Gastrocnemius medialis (tissue), 4 donors: ENCODE measurements at regions not wholly inside any gene's neighbourhood (a gene's known extent, or its start where the extent isn't known, plus 50 kb on each side); places are given as distances from the start of the nearest gene placed in this dataset.

Experiments
- ATAC-seq, 2 donors: fragments of 150-250 bp; one replicate each; pipeline ENCODE4 v1.9.1; 2016
- DNase-seq, 2 donors: peaks; one replicate each; pipeline ENCODE4 v3.0.0-alpha.2; 2019
- H3K27ac ChIP-seq, 4 donors: fragments of 200-600 bp; sonication (generic); 1 replicate in 1 of 4; 2 replicates in 3 of 4; pipeline ENCODE4 v1.5.1; 2016 to 2018; ENCODE audit warnings: mild to moderate bottlenecking in 2 of 4, moderate library complexity in 1 of 4
- H3K27me3 ChIP-seq, 3 donors: fragments of 200-600 bp; sonication (generic) in 2 of 3; 1 replicate in 1 of 3; 2 replicates in 2 of 3; pipeline versions ENCODE4 v1.5.1 to v1.6.0; 2016 to 2019; ENCODE audit warnings: mild to moderate bottlenecking in 1 of 3, moderate library complexity in 1 of 3
- H3K36me3 ChIP-seq, 2 donors: fragments of 200-600 bp; sonication (generic) in 1 of 2; one replicate each; pipeline ENCODE4 v1.5.1; 2017 to 2018
- H3K4me1 ChIP-seq, 2 donors: fragments of 200-600 bp; sonication (generic) in 1 of 2; one replicate each; pipeline ENCODE4 v1.5.1; 2016 to 2017; ENCODE audit warnings: mild to moderate bottlenecking in 2 of 2
- H3K4me3 ChIP-seq, 4 donors: fragments of 200-600 bp; sonication (generic) in 3 of 4; 1 replicate in 1 of 4; 2 replicates in 3 of 4; pipeline ENCODE4 v1.5.1; 2016 to 2019; ENCODE audit warnings: mild to moderate bottlenecking in 2 of 4
- H3K9me3 ChIP-seq, 3 donors: fragments of 200-600 bp; sonication (generic) in 2 of 3; 1 replicate in 1 of 3; 2 replicates in 2 of 3; pipeline ENCODE4 v1.5.1; 2016 to 2019
- POLR2A ChIP-seq, 2 donors: fragments of 450-650 bp; IDR thresholded peaks; one replicate each; pipeline ENCODE4 v1.6.1; 2017; ENCODE audit warnings: antibody characterized with exemption in 2 of 2, mild to moderate bottlenecking in 2 of 2, moderate library complexity in 2 of 2
- in situ Hi-C, 4 donors: fragments of 200-750 bp; cut with MboI; loops; one replicate each; pipeline versions ENCODE4 v1.15.0 to v1.8.0; 2017; ENCODE audit warnings: low sequenced_read_pairs in 4 of 4
- intact Hi-C: fragments of 100-400 bp; cut with DNase I; formaldehyde crosslinking; loops from one replicate; pipeline ENCODE4 v1.15.1; 2023; ENCODE audit warnings: low total_unique reads
- TF ChIP-seq, protein P1 (sequence below), 5 experiments: fragments of 450-650 bp in 3 of 5; fragments of 200-600 bp in 2 of 5; sonication (generic) in 2 of 5; IDR thresholded peaks in 4 of 5; conservative IDR thresholded peaks in 1 of 5; 1 replicate in 4 of 5; 2 replicates in 1 of 5; pipeline ENCODE4 v1.5.1; 2016 to 2019; ENCODE audit warnings: antibody characterized with exemption in 5 of 5, mild to moderate bottlenecking in 3 of 5, moderate library complexity in 3 of 5

DNA sequence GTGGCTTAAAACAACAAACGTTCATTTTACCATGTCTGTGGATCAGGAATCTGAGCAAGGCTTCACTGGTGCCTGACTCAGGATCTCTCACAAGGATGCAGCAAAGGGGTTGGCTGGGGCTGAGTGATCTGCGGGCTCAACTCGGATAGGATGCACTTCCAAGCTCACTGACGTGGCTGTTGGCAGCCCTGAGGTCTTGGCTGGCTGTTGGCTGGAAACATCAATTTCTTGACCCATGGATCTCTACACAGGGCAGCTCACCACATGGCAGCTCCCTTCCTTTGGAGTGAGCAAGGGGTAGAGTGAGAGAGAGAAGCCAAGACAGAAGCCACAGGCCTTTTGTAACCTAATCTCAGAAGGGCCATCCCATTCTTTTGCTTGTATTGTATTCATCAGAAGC lies 202.1 kb downstream of the NXNL2 start:
- Histone ChIP-seq H3K27me3 (no peaks in the 10 kb centered on the region), H3K4me1 (peaks cover 0 to 6% of the 10 kb centered on the region in 2 donors), H3K36me3 (no peaks in the 10 kb centered on the region), H3K27ac (no peak overlapping the region), H3K4me3 (no peak overlapping the region), H3K9me3 (no peaks in the 10 kb centered on the region)
- no peak for ATAC-seq
- no peak for DNase-seq
- TF ChIP-seq, protein P1, sequence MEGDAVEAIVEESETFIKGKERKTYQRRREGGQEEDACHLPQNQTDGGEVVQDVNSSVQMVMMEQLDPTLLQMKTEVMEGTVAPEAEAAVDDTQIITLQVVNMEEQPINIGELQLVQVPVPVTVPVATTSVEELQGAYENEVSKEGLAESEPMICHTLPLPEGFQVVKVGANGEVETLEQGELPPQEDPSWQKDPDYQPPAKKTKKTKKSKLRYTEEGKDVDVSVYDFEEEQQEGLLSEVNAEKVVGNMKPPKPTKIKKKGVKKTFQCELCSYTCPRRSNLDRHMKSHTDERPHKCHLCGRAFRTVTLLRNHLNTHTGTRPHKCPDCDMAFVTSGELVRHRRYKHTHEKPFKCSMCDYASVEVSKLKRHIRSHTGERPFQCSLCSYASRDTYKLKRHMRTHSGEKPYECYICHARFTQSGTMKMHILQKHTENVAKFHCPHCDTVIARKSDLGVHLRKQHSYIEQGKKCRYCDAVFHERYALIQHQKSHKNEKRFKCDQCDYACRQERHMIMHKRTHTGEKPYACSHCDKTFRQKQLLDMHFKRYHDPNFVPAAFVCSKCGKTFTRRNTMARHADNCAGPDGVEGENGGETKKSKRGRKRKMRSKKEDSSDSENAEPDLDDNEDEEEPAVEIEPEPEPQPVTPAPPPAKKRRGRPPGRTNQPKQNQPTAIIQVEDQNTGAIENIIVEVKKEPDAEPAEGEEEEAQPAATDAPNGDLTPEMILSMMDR (IDR thresholded peaks at IDR 0.05 in 4 of 5, conservative IDR thresholded peaks at IDR 0.05 in 1 of 5), result no peak
- no peak for TF ChIP-seq POLR2A (IDR thresholded peaks at IDR 0.05)
- intact Hi-C loops, result no loop called here
- in situ Hi-C loops, result loop anchor here in 1 of 4 donors (25.0 kb wide), 1 partner anchor 250 kb away; the partner anchor contains the start of gene S1PR3

DNA sequence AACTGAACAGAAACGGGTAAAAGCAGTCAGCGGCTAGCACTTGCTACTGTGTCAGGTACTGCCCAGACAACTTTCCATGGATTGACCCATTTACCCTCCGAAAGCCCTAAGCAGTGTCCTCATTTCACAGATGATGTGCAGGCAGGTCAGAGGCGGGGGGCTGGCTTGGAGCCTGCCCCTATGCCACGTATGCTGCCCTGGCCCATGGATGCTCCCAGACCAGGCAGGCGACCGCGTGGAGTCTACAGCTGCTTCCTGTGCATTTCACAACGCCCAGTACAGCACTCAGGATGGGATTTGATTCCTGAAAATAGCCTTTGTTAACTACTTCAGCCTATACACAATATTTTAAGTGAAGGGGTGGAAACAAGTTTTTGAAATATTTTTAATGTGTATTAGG lies 202.9 kb downstream of the NXNL2 start:
- intact Hi-C loops, result no loop called here
- ATAC-seq (no peak), DNase-seq (no peak)
- no peaks in the 10 kb centered on the region for H3K9me3 ChIP-seq
- H3K4me3 ChIP-seq, result no peak overlapping the region
- H3K27me3 ChIP-seq, result no peaks in the 10 kb centered on the region
- H3K36me3 ChIP-seq, result no peaks in the 10 kb centered on the region
- in situ Hi-C loops, result loop anchor here in 1 of 4 donors (25.0 kb wide), 1 partner anchor 249 kb away; the partner anchor contains the start of gene S1PR3
- peaks cover 0 to 1% of the 10 kb centered on the region in 2 donors for H3K4me1 ChIP-seq
- no peak overlapping the region for H3K27ac ChIP-seq
- TF ChIP-seq POLR2A (IDR thresholded peaks at IDR 0.05), result no peak
- TF ChIP-seq, protein P1 (IDR thresholded peaks at IDR 0.05 in 4 of 5, conservative IDR thresholded peaks at IDR 0.05 in 1 of 5), result no peak

DNA sequence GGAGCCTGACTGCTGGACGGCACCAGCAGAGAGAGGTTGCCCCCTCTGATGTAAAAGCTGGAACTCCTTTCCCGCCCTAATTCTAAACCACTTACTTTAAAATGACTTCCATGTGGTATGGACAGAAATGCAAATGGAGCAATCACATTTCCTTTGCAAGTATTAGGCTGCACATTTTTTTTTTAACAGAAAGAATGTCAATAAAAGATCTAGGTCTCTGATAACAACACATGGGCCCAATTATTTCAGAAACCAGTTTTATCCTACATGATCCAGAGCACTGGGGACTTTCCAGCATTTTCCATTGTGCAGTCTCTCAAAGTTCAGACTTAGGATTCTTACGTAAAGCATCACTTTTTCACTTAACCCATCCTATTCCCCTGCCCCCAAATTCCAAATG lies 203.7 kb downstream of the NXNL2 start:
- DNase-seq (no peak), ATAC-seq (no peak)
- H3K27ac ChIP-seq, result no peak overlapping the region
- no peak for TF ChIP-seq POLR2A (IDR thresholded peaks at IDR 0.05)
- TF ChIP-seq, protein P1 (IDR thresholded peaks at IDR 0.05 in 4 of 5, conservative IDR thresholded peaks at IDR 0.05 in 1 of 5), result no peak
- no peaks in the 10 kb centered on the region for H3K36me3 ChIP-seq
- no peaks in the 10 kb centered on the region for H3K9me3 ChIP-seq
- no peaks in the 10 kb centered on the region for H3K4me1 ChIP-seq
- no peaks in the 10 kb centered on the region for H3K27me3 ChIP-seq
- H3K4me3 ChIP-seq, result no peak overlapping the region
- in situ Hi-C loops, result loop anchor here in 1 of 4 donors (25.0 kb wide), 1 partner anchor 249 kb away; the partner anchor contains the start of gene S1PR3
- intact Hi-C loops, result no loop called here

DNA sequence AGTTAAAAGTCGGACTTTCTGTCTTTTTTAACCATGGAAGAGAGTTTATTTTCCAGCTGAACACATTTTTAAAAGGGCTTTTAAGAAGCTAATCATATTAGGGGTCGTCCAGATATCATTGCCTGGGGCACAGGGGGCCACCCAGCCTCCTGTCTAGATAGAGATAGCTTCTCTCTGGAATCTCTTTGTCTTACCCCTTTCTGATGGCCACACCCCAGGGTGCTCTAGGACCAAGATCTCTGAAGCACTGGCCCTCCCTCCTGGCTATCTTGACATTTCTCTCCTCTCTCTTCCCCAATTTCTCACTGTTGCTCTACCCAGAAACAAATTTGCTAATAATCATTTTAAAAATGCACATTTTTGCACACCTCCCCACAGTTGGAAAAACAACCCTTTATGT lies 204.4 kb downstream of the NXNL2 start:
- Histone ChIP-seq H3K4me3 (no peak overlapping the region), H3K27ac (no peak overlapping the region), H3K36me3 (no peaks in the 10 kb centered on the region), H3K27me3 (no peaks in the 10 kb centered on the region), H3K9me3 (no peaks in the 10 kb centered on the region), H3K4me1 (no peaks in the 10 kb centered on the region)
- DNase-seq (no peak), ATAC-seq (no peak)
- TF ChIP-seq, protein P1 (IDR thresholded peaks at IDR 0.05 in 4 of 5, conservative IDR thresholded peaks at IDR 0.05 in 1 of 5), result no peak
- no peak for TF ChIP-seq POLR2A (IDR thresholded peaks at IDR 0.05)
- intact Hi-C loops (no loop called here), in situ Hi-C loops (loop anchor here in 1 of 4 donors (25.0 kb wide), 1 partner anchor 248 kb away; the partner anchor contains the start of gene S1PR3)

DNA sequence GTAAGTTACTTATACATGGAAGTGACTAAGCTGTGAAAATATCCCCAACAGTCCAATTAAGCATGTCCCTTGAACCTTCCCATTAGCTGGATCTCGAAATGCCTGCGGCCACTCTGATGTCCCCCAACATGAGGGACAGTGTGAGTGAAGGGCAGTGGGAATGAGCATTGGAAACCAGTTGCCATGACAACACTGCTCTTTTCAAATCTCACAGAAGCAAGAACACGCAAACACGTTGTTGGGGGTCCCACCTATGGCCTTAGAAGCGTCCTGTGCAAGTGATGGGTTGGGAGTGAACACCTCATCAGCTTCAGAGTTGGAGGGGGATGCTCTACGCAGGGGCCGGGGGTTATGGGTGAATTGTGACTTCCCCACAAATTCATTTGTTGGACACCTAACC lies 205.9 kb downstream of the NXNL2 start:
- Histone ChIP-seq H3K4me3 (no peak overlapping the region), H3K36me3 (no peaks in the 10 kb centered on the region), H3K27ac (no peak overlapping the region), H3K9me3 (no peaks in the 10 kb centered on the region), H3K4me1 (no peaks in the 10 kb centered on the region), H3K27me3 (no peaks in the 10 kb centered on the region)
- DNase-seq (no peak), ATAC-seq (no peak)
- TF ChIP-seq, protein P1 (IDR thresholded peaks at IDR 0.05 in 4 of 5, conservative IDR thresholded peaks at IDR 0.05 in 1 of 5), result no peak
- no peak for TF ChIP-seq POLR2A (IDR thresholded peaks at IDR 0.05)
- in situ Hi-C loops (loop anchor here in 1 of 4 donors (25.0 kb wide), 1 partner anchor 246 kb away; the partner anchor contains the start of gene S1PR3), intact Hi-C loops (loop anchor here (10.0 kb wide), 1 partner anchor 244 kb away; no protein-coding TSS in a partner anchor)
